ENCODE measurements at regions not wholly inside any gene's neighbourhood (a gene's known extent, or its start where the extent isn't known, plus 50 kb on each side); places are given as distances from the start of the nearest gene placed in this dataset.

- peak; percentile 32 for DNase-seq
These were observed 116.2 kb downstream of the NSUN3 start for GRCh38 chr3:94179059-94179458.

- DNase-seq, result no peak
These were observed 120.7 kb downstream of the NSUN3 start for GRCh38 chr3:94183551-94183950.

GRCh38 chr3:94184781-94185180 lies 121.9 kb downstream of the NSUN3 start:
- DNase-seq, result no peak

- no peak for DNase-seq
These were observed 122.9 kb downstream of the NSUN3 start for GRCh38 chr3:94185753-94186152.

- DNase-seq, result no peak
These were observed 124.8 kb downstream of the NSUN3 start for GRCh38 chr3:94187697-94188096.

- no peak for DNase-seq
These were observed 132.5 kb downstream of the NSUN3 start for GRCh38 chr3:94195381-94195780.

- DNase-seq, result no peak
These were observed 143.4 kb downstream of the NSUN3 start for GRCh38 chr3:94206291-94206690.

- no peak for DNase-seq
These were observed 147.4 kb downstream of the NSUN3 start for GRCh38 chr3:94210256-94210655.

GRCh38 chr3:94217406-94217805 lies 154.5 kb downstream of the NSUN3 start:
- no peak for DNase-seq

GRCh38 chr3:94220426-94220825 lies 157.6 kb downstream of the NSUN3 start:
- DNase-seq, result no peak

GRCh38 chr3:94221829-94222228 lies 159.0 kb downstream of the NSUN3 start:
- no peak for DNase-seq

GRCh38 chr3:94225148-94225865 lies 162.4 kb downstream of the NSUN3 start:
- no peak for DNase-seq

- no peak for DNase-seq
These were observed 163.2 kb downstream of the NSUN3 start for GRCh38 chr3:94226078-94226477.

GRCh38 chr3:94232921-94233320 lies 170.1 kb downstream of the NSUN3 start:
- DNase-seq, result no peak

GRCh38 chr3:94234177-94234788 lies 171.4 kb downstream of the NSUN3 start:
- DNase-seq, result no peak

GRCh38 chr3:94241986-94242385 lies 179.1 kb downstream of the NSUN3 start:
- no peak for DNase-seq

GRCh38 chr3:94246171-94246570 lies 183.3 kb downstream of the NSUN3 start:
- no peak for DNase-seq

- no peak for DNase-seq
These were observed 185.2 kb downstream of the NSUN3 start for GRCh38 chr3:94248042-94248441.

GRCh38 chr3:94249491-94250079 lies 186.7 kb downstream of the NSUN3 start:
- DNase-seq, result peak; percentile 29

GRCh38 chr3:94251566-94251965 lies 188.7 kb downstream of the NSUN3 start:
- DNase-seq, result no peak

GRCh38 chr3:94252316-94252715 lies 189.5 kb downstream of the NSUN3 start:
- no peak for DNase-seq

GRCh38 chr3:94256888-94257813 lies 194.3 kb downstream of the NSUN3 start:
- no peak for DNase-seq

GRCh38 chr3:94258851-94259250 lies 196.0 kb downstream of the NSUN3 start:
- no peak for DNase-seq
